ENCODE measurements at regions not wholly inside any gene's neighbourhood (a gene's known extent, or its start where the extent isn't known, plus 50 kb on each side); places are given as distances from the start of the nearest gene placed in this dataset.
"Not testable (repeated sequence)": the region's sequence is repeated elsewhere in the genome, so short reads cannot be mapped to it uniquely, and the experiment has no call there.

GRCh38 chr6:924661-925060 lies 231.7 kb upstream of the EXOC2 start:
- DNase-seq = no peak

- no peak for DNase-seq
Measured at GRCh38 chr6:921400-921799, 228.5 kb upstream of the EXOC2 start.

- DNase-seq = no peak
Measured at GRCh38 chr6:920512-920911, 227.6 kb upstream of the EXOC2 start.

GRCh38 chr6:919500-919899 lies 226.6 kb upstream of the EXOC2 start:
- no peak for DNase-seq

GRCh38 chr6:917939-918338 lies 225.0 kb upstream of the EXOC2 start:
- no peak for DNase-seq

GRCh38 chr6:917296-917695 lies 224.4 kb upstream of the EXOC2 start:
- DNase-seq = no peak

- no peak for DNase-seq
Measured at GRCh38 chr6:916131-916530, 223.2 kb upstream of the EXOC2 start.

GRCh38 chr6:912871-913835 lies 220.2 kb upstream of the EXOC2 start:
- DNase-seq = peak in 1 of 2 experiments; percentile 58

- DNase-seq = no peak
Measured at GRCh38 chr6:907928-908327, 215.0 kb upstream of the EXOC2 start.

GRCh38 chr6:906920-907319 lies 214.0 kb upstream of the EXOC2 start:
- DNase-seq = peak in 1 of 2 experiments; percentile 13

GRCh38 chr6:905556-905955 lies 212.6 kb upstream of the EXOC2 start:
- no peak for DNase-seq

GRCh38 chr6:904994-905393 lies 212.1 kb upstream of the EXOC2 start:
- DNase-seq = no peak

- DNase-seq = no peak
Measured at GRCh38 chr6:903761-904160, 210.8 kb upstream of the EXOC2 start.

GRCh38 chr6:901696-902460 lies 208.9 kb upstream of the EXOC2 start:
- DNase-seq = peak in 1 of 2 experiments; percentile 43

GRCh38 chr6:900716-901605 lies 208.0 kb upstream of the EXOC2 start:
- no peak for DNase-seq

GRCh38 chr6:897528-898207 lies 204.7 kb upstream of the EXOC2 start:
- DNase-seq = no peak

- DNase-seq = no peak
Measured at GRCh38 chr6:894274-894673, 201.3 kb upstream of the EXOC2 start.

- no peak for DNase-seq
Measured at GRCh38 chr6:890995-891394, 198.1 kb upstream of the EXOC2 start.

- DNase-seq = no peak
Measured at GRCh38 chr6:890201-890600, 197.3 kb upstream of the EXOC2 start.

- no peak for DNase-seq
Measured at GRCh38 chr6:887583-888235, 194.8 kb upstream of the EXOC2 start.

- DNase-seq = not testable (repeated sequence)
Measured at GRCh38 chr6:886116-886515, 193.2 kb upstream of the EXOC2 start.
